Fibroblast of peridontal ligament (primary cell): ENCODE measurements at regions not wholly inside any gene's neighbourhood (a gene's known extent, or its start where the extent isn't known, plus 50 kb on each side); places are given as distances from the start of the nearest gene placed in this dataset.

Experiments used
- DNase-seq: peaks from one replicate; pipeline ENCODE4 v3.0.0-alpha.2; 2010; ENCODE audit errors: extremely low read depth

DNA sequence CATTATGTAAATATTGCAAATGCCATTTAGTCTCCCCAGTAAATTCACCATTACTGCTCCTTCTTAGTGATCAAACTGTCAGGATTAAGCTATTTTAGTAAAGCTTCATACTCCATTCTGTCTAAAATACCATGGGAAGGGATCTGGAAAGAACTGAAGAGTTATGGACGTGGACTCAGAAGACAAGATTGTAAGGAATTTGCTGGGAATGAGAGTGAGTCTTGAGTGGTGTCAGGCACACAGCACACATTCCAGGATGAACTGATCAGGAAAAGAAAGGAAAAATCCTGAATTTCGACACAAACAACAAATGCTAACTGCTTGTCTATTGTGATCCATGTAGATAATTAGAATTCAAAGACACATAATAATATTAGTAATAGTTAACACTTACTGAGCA lies 311.0 kb downstream of the CENPC start:
- no peak for DNase-seq

DNA sequence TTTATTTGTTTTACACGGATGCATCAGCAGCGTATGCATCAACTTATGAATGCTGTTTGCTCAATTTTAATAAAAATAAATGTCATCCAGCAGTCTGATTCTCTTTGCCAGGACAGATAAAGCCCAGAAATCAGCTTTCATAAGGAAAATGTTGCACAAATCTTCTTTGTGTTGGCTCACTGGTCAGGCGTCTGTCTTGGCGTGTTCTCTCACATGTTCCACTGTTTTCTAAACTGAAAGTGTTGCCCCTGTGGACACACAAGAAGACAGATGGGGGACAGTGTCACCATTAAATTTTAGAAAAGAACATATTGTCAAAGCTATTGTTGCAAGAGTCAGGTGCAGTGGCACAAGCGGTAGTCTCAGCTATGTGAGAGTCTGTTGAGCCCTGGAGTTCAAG lies 316.2 kb downstream of the CENPC start:
- DNase-seq = no peak

DNA sequence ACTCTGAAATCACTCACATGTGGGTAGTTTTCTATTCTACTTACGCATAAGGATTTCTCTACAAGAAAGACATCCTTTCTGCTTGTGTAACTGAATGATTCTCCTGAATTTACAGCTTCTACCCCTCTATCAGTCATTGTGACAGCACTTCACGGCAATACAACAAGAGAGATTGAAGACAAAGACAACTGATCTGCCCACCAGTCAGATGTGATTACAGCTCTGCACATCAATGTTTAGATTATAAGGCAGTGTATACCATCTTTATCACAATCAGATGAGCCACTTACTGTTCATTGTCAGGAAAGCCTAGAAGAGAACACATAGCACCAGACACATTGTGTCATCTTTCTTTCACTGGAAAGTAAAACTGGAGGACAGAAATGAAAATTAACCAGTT lies 324.4 kb downstream of the CENPC start:
- DNase-seq = no peak

DNA sequence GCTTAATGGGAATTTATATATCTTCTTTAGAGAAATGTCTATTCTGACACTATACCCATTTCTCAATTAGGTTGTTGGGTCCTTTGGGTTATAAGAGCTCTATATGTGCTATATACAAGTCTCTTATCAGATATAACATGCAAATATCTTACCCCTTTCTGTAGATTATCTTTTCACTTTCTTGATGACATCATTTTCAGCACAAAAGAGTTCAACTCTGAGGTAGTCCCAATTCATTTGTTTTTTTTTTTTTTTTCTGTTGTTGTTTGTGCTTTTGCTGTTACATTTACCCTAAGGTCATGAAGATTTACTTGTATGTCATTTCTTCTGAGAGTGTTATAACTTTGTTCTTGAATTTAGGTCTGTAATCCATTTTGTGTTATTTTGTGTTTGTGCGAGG lies 326.4 kb downstream of the CENPC start:
- no peak for DNase-seq

DNA sequence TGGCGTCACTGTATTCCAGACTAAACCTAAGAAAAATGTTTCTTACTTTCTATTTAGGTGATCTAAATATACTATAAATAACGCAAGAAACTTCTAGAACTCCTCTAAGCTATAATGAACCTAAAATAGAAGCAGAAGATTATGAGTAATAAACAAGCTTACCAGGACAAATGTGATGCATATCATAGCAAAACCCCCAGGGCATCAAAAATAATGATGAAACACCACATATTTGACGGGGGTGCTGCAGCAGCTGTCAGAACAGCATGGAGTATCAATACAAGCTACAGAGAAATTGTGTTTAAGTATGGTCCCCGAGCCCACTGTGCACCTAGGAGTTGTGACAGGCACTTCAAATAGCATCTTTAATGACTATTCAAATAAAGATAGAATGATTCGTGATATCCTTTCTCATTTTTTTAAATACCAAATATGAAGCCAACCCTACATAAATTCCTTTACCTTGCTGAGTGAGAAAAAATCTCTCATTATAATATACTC lies 337.3 kb downstream of the CENPC start:
- DNase-seq = no peak

DNA sequence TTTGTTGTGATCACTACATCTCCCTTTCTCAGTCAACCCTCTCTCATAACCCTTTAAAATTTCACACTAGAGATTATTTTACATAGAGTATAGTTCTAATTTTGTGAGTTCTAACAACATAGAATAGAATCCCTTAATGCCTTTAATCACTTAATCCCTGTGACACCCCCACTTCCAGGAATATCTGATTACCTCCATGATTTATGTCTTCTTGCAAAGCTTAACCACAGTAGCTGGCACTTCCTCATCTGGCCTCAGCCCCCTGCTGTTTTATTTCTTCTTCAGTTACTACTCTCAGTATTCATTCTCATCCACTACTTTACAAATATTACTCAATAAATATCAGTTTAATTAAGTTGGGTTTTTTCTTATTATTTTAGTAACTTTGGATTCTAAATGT lies 340.9 kb downstream of the CENPC start:
- no peak for DNase-seq

DNA sequence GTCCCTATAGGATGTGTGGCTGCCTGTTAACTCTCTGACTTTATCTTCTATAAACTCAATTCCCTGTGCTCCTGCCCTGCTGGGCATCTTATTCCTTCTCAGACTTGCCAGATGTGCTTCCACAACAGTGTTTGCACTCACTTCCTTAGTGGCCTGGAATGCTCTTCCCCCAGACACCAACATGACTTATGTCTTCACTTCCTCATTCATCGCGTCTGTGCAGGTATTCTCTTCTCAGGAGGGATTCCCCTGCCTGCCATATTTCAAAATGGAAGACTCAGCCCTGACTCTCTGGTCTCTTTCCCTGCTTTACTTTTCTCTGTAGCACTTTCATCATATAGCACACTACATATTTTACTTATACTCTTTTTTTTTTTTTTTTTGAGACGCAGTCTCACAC lies 344.0 kb downstream of the CENPC start:
- DNase-seq = no peak

DNA sequence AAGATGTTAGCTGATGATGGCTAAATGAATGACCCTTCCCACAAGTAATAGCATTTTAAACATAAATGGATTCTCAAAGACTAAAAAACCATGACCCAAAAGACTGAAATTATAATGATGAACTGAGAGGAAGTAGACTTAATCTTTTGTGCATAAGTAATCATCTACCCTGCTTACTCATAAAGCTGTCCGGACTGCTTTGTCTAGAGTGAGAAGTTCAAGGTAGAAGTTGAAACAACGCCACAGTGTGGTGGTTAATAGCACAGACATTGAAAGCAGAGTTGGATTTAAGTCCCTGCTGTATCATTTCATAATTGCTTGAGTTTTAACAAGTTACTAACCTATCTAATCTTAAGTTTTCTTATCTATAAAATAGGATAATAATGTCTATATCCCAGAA lies 346.6 kb downstream of the CENPC start:
- no peak for DNase-seq

DNA sequence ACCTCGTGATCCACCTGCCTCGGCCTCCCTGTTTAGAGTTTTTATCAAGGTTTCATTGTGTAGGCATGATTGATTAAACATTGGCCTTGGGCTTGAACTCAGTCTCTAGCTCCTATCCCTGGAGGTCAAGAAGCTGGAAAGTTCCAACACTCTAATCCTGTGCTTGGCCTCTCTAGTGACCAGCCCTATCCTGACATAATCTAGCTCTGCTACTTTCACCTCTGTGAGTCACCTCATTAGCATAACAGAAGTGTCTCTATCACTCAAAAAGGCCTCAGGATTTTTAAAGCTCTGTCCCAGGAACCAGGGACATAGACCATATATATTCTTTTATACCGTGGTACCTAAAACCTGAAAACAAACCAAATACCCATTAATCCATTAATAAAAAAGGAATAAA lies 377.5 kb downstream of the CENPC start:
- DNase-seq = no peak

DNA sequence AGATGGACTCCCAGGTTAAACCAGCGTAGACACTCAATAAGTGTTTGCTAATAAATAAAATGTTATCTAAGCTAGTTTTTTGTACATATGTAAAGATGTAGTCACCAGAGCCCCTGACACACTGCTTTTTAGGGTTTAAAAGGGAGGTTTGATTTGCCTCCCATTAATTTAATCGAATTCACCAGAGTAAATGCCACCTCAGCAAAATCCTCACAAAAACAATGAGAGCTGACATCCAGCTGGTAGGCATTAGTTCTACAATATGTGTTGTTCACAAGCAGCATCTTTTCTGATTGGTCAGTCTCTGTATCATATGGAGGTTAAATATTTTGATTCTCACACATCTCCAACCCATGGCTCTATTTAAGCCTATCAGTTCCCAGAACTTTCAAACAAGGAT lies 382.6 kb downstream of the CENPC start:
- DNase-seq = no peak

DNA sequence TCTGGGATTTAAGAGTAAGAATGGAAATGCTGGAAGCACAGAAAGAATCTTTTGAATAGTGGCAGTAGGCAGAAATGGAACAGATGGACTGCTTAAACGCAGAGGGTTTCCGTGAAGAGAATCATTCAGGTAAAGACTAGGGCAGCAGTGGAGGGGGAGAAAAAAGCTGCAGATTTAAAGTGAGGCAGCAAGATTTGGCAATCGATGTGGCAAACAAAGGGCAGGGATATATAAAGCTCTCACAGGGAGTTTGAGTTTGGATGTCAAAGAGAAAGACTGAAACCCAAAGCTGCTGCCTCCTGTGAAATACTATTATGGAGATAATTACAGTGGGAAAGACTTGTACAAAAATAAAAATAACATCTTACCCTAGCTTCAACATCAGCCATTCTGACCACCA lies 384.0 kb downstream of the CENPC start:
- DNase-seq = no peak

DNA sequence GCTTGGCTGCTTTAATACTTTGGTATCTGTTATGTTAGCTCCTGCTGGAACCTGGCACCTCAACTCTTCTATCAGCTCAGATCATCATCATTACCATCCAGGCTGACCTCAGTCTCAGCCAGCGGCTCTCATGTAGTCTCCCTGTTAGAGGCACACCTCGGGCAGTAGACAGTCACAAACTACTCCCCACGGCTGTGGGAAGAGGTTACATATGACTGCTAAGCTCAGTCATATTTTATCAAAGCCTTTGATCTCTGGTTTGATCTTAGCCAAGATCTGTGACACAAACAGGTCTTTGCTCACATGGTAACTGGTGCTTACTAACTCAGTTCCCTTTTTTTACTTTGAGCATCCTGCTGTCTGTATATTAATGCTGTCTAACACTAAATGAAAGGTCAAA lies 384.9 kb downstream of the CENPC start:
- DNase-seq = no peak

DNA sequence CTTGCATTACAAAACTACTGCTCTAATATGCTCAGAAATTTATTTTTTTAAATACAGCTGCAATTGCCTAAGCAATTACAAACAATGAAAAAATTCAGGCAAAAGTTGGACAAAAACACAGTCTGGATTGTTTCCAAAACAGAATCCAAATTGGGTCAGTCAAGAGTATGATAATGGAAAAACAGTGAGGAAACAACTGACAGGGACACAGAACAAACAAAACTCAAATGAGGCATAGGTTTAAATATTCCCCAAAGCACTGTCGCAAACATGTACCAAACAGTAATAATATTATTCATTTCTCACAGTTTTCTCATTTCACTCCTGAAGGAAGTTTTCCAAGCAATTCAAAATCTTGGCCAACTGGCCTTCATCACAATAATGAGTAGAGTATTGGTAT lies 386.6 kb downstream of the CENPC start:
- DNase-seq = no peak

DNA sequence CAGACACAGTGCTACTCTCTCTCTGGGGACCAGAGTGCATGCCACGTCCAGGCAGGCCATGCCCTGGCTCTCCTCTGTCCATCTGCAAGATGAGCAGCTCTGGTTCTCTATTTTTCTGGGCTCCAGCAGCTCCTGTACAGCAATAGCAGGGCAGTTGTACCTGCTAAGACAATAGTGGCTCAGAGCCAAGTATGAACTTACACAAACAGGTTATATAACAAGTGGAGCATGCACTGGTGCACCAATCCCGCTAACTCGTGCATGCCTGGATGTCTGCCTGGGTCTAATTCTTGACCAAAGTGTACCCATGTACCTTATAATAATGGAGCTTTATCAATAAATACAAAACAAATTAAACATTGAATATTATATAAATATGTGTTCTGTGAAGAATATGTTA lies 392.3 kb downstream of the CENPC start:
- DNase-seq = no peak

DNA sequence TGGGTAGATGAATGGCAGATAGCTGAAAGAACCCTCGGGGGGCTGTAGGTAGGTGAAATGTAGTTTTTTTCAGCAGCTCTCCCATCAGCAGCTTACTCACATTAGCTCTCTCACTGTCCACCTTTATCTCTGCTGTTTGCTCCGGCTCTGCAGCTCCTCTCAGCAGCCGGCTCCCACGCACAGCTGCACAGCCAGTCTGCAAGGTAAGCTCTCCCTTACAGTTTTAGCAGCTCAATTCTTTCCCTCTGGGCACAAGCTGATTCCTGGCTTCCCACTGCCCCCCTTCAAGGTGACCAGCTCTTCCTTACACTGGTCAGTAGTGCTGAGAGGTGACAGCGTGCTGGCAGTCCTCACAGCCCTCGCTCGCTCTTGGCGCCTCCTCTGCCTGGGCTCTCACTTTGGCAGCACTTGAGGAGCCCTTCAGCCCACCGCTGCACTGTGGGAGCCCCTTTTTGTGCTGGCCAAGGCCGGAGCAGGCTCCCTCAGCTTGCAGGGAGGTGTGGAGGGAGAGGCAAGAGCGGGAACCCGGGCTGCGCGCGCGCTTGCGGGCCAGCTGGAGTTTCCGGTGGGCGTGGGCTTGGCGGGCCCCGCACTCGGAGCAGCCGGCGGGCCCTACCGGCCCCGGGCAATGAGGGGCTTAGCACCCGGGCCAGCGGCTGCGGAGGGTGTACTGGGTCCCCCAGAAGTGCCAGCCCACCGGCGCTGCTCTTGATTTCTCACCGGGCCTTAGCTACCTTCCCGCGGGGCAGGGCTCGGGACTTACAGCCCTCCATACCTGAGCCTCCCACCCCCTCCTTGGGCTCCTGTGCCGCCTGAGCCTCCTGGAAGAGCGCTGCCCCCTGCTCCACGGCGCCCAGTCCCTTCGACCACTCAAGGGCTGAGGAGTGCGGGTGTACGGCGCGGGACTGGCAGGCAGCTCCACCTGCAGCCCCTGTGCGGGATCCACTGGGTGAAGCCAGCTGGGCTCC lies 393.6 kb downstream of the CENPC start:
- no peak for DNase-seq

DNA sequence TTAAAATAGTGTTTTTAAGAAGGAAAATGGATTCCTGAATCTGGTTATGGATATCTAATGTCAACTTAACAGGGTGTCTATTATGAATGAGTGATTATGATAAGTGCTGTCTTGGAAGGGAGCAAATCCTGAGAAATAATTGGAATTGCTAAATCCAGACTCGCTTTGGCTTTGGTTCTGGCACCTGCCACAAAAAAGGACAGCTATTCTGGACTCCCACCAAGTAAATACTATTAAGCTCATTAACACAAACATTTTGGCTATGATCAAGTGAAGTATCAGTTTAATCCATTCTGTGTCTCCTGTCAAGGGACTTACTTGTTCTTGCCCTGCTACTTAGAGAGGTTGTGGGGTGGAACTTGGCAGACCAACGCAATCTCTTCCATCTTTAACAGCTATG lies 403.7 kb downstream of the CENPC start:
- DNase-seq = no peak

DNA sequence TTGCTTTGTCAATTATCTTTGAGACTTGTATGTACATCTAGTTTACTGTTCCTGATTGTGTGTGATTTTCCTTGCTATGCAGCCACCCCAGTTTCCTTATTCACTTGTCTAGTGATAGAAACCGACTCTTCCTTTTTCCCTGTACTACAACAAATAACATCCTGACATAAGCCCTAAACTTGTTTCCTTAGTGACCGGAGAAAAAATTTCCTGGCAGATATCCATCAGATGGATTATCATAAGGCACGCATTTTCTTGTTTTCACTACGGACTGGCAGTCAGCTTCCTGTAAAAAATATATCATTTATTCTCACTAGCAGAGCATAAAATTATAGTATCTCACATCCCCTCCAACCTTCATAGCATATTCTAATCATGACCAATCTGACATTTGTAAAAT lies 410.7 kb downstream of the CENPC start:
- DNase-seq = no peak

DNA sequence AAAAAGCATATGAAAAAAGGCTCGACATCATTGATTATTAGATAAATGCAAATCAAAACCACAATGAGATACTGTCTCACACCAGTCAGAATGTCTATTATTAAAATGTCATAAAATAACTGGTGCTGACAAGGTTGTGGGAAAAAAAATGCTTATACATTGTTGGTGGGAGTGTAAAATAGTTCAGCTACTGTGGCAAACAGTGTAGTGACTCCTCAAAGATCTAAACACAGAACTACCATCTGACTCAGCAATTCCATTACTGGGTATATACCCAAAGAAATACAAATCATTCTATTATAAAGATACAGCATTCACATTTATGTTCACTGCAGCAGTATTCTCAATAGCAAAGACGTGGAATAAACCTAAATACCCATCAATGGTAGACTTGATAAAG lies 412.1 kb downstream of the CENPC start:
- DNase-seq = no peak

DNA sequence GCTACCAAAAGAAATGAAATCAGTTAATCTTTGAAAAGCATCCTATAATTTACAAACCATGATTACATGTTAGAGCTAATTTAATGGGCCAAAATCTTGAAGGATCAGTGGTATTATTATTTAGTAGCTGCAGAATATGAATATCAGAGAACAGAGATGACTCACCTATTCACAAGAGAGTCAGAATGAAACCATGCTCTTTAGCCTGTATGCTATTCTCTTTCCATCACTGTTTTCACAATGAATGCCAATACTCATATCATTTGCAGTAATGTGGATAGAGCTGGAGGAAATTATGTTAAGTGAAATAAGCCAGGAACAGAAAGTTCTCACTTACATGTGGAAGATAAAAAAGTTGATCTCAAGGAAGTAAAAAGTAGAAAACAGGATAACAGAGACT lies 414.1 kb downstream of the CENPC start:
- DNase-seq = no peak

DNA sequence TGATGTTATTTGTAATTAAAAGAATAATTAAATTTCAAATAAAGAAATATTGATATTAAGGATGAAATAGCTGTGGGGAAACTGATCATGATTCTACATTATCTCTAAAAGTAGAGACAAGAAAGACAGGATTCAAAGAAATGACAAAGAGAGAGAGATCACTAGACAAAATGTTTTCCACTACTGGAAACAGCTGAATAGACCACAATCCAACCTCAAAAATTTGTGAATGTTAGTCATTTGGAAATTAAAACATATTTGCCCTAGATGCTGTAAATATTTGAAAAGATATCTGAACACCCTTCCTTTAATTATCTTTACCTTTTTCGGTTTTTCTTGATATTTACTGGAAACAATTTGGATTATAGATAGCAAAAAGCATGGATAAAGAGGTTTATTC lies 414.9 kb downstream of the CENPC start:
- no peak for DNase-seq

DNA sequence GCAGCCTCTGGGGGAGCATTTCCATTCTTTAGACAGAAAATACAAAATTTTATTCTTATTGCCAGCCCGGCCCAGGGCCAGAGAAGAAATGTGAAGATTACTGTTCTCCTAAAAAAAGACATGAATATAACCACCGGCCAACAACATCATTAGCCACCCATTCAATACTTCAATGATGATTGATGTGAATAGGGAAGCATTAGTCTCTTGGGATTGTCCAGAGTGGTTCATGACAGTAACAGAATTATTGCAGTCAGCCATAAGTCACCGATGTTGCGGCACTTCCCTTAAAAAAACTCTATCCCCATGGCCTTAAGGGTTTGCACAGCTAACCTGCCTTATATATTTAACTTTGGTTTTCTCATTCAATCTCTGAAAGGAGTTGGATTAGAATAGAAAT lies 418.7 kb downstream of the CENPC start:
- no peak for DNase-seq

DNA sequence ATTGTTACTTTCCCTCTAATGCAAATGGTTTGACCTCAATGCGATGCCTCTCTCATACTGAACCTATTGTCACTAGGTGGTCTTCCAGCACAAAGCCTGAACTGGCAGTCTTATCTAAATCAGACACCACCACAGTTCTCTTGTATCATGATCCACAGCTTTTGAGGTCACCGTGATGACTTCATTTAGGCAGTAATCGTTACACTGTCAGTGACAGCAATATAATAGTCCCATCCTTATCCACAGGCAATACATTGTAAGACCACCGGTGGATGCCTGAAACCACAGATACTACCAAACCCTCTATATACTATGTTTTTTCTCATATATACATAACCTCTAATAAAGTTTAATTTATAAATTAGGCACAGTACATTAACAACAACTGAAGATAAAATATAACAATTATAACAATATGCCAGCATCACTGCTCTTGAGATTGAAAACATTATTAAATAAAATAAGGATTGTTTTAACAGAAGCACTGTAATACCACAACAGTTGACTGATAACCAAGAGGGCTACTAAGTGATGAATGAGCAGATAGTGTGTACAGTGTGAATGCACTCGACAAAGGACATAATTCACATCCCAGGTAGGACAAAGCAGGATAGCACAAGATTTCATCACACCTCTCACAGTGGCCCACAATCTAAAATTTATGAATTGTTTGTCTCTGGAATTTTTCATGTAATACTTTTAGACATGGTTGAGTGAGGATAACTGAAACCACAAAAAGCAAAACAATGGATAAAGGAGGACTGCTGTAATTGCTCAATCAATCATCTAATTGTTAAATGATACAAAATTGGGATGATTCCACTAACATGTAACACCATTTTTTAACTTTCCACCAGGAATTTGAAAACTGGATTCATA lies 419.4 kb downstream of the CENPC start:
- DNase-seq = no peak

DNA sequence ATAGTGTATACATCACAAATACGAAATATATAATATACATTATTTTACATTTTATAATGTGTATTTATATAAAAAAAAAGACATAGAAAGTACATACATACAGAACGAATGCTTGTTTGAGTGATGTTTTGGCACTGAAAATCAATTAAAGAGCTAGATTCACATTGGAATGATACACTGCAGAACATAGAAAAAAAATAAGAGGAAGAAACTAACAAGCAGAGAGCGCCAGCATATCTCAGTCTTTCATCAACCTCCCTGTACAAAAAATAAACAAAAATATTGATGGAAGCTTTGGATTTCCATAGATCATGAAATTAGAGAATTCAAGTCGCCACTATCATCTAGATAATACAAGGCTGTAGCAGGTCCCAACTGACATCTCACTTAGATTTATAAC lies 420.6 kb downstream of the CENPC start:
- DNase-seq = no peak
